ENCODE measurements at regions not wholly inside any gene's neighbourhood (a gene's known extent, or its start where the extent isn't known, plus 50 kb on each side); places are given as distances from the start of the nearest gene placed in this dataset.
"Not testable (repeated sequence)": the region's sequence is repeated elsewhere in the genome, so short reads cannot be mapped to it uniquely, and the experiment has no call there.

DNA sequence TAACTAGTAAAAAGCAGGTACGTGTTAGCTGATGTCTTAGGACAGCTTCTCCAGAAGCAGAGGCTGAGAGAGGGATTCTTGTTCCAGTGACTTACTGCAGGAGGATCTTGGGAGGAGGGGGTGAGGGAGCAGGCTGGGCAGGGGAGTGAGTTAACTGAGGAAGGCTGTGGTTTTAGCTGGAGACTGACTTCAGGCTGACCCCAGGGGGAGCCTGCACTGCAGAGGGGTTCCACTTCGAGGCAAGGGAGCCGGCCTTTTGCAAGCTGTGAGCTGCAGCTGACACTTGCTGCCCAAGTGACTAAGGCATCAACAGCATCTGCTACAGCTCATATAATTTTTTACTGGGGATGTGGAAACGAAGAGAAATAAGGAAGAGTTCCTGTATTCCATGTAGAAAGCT lies 50.4 kb upstream of the SOD1 start:
- DNase-seq: peak in 1 of 2 experiments; percentile 20

DNA sequence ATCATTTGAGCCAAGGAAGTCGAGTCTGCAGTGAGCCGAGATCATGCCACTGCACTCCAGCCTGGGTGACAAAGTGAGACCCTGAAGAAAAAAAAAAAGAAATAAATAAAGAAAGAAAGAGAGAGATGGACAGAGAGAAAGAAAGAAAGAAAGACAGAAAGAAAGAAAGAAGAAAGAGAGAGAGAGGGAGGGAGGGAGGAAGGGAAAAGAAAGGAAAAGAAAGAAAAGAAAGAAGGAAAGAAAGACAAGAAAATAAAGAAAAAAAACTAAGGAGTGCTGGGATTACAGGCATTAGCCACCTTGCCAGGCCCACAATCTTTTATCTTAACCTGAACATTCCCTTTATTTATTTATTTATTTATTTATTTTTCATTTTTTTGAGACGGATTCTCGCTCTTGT lies 51.7 kb upstream of the SOD1 start:
- DNase-seq: no peak

DNA sequence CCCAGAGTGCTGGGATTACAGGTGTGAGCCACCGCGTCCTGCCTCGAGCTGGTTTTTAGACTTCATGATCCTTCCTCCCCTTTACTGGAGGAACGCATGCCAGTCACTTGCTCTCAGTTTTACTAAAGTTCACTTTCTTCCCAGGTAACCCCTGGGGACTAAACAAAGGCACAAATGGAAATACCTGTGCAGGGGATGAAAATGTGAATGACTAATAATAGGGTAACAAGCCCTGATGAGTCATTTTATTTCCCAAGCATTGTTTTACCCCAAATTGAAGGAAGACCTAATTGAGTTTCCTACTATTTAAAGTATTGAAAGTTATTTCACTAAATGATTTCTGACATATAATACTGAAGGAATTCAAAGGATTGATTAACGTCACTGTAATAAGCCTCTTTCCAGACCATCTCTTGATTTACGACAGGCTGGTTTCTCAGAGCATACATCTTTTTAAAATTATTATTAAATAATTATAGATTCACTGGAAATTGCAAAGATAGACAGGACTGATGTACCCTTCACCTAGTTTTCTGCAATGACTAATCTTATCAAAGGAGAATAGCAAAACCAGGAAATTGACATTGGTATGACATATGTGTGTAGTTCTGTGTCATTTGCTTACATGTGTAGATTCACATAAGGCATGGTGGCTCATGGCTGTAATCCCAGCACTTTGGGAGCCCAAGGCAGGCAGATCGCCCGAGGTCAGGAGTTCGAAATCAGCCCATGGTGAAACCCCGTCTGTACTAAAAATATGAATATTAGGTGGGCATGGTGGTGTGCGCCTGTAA lies 53.2 kb upstream of the SOD1 start:
- no peak for DNase-seq

GRCh38 chr21:31604591-31605190 lies 54.8 kb upstream of the SOD1 start:
- peak; percentile 45 to 72 for DNase-seq

GRCh38 chr21:31599563-31599962 lies 59.9 kb upstream of the SOD1 start:
- no peak for DNase-seq

GRCh38 chr21:31599013-31599412 lies 60.5 kb upstream of the SOD1 start:
- DNase-seq: no peak

DNA sequence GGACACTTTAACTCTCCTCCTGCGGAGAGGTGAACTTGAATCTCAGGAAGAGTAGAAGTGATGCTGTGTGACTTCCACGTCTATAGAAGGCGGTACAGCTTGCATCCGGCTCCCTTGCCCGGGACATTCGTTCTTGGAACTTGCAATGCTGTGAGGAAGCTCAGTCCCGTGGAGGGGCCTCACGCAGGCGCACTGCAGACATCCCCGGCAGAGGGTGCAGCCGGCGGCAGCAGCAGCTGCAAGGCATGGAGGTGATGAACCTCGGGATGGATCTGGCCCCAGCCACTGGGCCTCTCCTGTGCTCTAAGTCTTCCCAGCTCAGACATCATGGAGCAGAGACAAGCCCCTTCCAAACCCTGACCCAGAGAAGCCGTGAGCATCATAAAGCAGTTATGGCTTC lies 61.8 kb upstream of the SOD1 start:
- DNase-seq: no peak

- DNase-seq: no peak
Measured at GRCh38 chr21:31596055-31596454, 63.4 kb upstream of the SOD1 start.

- DNase-seq: no peak
Measured at GRCh38 chr21:31594726-31595125, 64.8 kb upstream of the SOD1 start.

DNA sequence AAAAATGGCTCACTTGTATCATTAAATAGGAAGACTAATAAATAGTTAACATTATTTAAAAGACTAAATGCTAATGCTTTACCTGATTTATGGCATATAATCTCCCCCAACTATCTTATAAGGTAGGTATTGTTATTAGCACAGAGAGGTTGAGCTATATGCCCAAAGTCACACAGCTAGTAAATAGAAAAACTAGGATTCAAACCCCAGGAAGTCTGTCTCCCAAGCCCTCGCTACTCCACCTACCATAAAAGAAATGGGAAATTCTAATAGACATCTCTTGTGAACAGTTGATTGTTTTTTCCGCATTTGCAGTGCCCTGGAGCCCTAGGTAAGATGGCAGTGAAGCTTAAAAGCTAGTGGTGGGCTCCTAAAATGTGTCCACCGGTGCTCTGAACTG lies 65.2 kb upstream of the SOD1 start:
- no peak for DNase-seq

DNA sequence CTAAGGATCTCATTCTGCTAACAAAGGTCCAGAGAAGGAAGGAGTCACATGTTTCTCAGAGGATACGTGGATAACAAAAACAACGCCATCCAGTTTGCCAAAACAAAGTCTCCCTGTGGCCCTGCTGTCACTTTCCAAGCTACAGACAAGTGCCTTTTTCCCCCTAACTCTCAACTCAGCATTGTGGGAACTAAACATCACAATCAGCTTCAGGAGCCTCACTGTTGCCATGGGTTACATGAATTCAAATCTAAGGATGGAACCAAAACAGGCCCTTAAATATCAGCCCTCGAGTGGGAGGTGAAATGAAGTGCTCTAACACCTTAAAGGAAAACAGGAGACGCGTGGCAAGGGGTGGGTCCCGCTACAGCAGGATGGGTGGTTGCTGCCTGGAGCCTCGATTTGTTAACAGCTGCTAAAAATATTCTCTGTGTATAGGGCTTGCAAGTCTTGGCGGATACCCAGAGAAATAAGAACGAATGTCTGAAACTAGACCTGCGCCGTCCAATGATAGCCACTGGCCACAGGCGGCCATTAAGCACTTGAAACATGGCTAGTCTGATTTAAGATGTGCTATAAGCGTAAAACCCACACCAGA lies 66.4 kb upstream of the SOD1 start:
- peak in 1 of 2 experiments; percentile 55 for DNase-seq

DNA sequence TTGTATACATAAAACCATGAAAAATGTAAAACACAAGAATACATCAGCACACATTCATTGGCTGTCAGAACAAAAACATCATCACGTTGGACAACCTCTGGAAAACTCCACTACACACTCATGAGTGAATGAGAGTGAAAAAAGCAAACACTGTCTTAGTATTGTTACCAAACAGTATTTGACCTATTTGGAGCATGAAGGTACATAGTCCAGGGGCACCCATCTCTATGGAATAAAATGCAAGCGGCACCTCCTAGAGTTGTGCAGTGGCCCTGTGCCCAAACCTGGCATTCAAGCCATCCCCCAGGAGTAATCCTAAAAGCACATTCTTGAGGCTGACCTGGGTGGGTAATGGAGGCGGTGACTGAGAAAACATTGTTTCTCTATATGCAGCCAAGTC lies 67.0 kb upstream of the SOD1 start:
- no peak for DNase-seq

DNA sequence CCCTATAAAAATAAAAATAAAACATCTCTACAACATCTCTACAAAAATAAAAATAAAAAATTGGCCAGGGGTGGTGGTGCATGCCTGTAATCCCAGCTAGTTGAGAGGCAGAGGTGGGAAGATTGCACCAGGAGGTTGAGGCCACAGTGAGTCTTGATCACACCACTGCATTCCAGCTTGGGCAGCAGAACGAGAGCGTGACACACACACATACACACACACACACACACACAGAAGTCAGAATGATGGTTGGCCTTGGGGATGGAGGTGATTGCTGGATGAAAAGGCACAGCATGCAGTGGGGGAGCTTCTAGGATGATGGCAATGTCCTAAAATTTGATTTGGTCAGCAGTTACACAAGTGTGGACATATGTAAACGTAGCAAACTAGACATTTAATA lies 69.7 kb upstream of the SOD1 start:
- no peak for DNase-seq

DNA sequence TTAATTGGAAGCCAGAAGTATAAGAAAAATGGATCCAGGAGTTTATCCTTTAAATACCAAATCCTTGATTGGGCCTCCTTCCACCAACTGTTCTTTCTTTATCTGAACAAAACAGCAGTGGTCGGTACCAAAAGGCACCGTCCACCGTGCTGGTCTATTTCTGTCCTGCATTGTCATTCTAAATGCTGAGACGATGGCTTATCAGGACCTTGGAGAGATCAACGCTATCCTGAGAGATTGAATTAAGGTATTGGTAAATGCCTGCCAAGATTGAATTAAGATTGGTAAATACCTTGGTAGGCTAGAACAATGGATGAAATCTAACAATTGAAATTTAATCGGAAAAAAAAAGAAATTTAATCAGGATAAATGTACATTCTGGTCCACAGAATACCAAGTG lies 73.4 kb upstream of the SOD1 start:
- DNase-seq: no peak

DNA sequence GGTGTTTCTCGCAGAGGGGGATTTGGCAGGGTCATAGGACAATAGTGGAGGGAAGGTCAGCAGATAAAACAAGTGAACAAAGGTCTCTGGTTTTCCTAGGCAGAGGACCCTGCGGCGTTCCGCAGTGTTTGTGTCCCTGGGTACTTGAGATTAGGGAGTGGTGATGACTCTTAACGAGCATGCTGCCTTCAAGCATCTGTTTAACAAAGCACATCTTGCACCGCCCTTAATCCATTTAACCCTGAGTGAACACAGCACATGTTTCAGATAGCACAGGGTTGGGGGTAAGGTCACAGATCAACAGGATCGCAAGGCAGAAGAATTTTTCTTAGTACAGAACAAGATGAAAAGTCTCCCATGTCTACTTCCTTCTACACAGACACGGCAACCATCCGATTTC lies 75.6 kb upstream of the SOD1 start:
- not testable (repeated sequence) for DNase-seq

DNA sequence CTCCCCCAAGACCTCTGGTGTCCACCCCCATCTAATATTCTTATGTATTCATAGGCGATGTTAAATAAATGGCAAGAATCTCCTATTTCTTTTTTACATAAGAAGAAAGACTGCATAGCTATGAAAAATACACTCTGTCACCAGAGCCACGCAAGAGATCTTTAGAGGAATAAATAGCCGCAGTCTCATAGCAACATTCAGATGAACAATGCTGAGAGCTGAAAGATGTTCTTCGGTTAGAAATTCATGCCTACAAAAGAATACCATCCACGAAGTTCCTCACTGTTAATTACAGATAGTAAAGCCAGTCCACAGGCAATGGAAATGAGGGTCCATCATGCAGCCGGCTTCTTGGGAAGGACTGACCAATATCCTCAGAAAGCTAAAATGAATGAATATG lies 76.0 kb upstream of the SOD1 start:
- peak in 1 of 2 experiments; percentile 9 for DNase-seq

DNA sequence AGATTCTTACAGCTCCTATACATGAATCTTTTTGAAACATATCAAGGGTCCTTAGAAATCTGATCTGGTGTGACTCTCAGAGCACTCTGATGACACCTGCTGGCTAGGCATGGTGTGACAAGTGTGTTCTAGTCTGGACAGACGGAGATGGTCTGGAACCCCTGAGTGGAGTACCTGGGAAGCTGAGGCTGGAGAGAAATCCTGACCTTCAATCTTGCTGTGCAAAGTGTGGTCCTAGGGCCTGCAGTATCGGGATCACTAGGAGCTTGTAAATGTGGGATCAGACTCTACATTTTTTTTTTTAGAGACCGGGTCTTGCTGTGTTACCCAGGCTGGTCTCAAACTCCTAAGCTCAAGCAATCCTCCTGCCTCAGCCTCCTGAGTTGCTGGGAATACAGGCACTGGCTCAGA lies 78.6 kb upstream of the SOD1 start:
- DNase-seq: peak; percentile 53 to 78

- no peak for DNase-seq
Measured at GRCh38 chr21:31577271-31577670, 82.2 kb upstream of the SOD1 start.

DNA sequence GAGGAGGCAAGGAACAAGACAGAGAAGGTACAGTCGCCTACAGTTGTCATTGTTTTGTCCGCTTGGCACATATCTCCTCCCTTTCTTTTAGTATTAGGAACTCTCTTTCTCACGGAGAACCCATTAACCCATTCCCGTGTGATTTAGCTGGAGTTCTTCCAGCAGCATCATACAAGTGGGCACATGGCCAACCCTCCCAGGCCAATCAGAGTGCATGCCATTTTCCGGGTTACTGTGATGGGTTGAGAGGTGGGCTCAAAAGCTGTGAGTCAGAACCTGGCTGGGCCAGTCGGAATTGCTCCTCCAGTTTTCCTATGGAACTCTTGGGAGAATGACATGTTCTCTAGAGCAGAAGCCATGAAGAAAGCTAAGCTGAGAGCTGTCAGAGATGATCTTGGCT lies 83.1 kb upstream of the SOD1 start:
- no peak for DNase-seq

DNA sequence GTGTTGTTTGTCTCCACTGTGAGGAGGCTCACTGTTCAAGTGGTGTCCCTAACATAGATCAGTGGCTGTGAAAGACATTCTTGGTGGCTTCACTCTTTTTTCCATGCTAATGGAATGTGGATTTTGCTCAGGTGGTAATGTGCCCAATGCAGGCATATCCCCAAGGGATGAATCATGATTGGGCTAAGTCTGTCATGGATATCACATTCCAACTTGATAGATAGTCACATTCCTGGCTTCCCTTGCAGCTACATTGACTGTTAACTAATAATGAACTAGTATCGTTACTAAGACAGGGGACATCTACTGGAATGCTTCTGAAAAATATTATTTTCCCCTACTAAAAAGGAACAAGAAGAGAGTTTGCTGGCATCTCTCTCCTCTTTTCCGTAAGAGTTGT lies 86.3 kb upstream of the SOD1 start:
- DNase-seq: no peak

DNA sequence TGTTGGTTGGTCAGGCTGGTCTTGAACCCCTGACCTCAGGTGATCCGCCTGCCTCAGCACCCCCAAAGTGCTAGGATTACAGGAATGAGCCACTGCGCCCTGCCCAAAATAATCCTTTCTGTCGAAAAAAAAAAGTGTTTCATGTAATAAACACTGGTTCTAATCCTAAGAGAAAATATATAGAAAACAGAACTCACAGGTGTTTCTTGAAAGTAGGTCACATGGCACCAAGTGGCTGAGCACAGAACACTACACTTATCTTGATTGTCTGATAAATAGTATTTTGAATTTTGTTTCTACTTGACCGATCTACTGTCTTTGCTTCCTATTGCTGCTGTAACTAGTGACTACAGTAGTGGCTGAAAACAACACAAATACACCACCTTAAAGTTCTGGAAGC lies 87.6 kb upstream of the SOD1 start:
- DNase-seq: no peak

DNA sequence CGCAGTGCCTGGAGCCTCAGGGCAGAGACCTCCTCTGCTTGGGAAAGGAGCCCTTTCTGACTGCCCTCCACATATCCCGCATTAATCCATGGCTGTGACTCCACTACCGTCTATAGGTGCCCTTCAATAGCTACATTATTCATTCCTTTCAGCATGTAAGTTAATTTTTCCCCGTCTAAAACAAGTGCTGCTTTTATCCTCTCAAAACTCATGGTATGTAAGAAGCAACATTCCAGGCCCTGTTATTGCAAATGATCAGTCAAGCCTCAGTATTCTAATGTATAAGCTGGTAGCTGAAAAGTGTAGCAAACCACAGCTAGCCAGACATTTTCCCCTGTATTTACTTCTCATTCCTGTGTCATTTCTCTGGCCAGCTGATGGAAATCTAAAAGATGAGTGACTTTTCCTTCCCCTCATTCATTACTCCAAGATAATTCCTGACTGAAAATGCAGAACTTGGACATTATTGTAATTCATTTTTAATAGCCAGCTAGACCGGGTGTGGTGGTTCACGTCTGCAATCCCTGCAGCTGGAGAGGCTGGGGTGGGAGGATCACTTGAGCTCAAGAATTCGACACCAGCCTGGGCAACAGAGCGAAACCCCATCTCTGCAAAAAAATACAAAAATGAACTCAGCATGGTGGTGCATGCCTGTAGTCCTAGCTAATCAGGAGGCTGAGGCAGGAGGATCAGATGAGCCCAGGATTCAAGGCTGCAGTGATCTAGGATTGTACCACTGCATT lies 88.5 kb upstream of the SOD1 start:
- DNase-seq: no peak

GRCh38 chr21:31566611-31567010 lies 92.9 kb upstream of the SOD1 start:
- no peak for DNase-seq

DNA sequence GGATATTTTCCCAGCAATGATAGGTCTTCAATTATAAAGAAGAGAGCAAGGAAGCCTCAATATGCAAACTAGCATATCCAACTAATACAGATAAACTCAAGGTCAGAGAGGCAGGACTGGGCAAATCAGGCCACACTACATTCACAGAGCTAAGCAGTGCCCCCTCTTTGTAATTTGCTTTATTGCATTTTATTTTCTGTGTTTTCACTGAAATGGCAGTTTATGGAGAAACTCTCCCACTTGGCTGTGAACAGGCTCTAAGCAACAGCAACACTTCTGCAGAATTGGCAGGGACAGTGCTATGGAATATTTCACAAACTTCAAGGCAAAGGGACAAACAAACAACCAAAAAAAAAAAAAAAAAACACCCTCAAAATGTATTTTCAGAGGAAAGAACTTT lies 93.4 kb upstream of the SOD1 start:
- peak in 1 of 2 experiments; percentile 28 for DNase-seq
